ENCODE measurements at regions not wholly inside any gene's neighbourhood (a gene's known extent, or its start where the extent isn't known, plus 50 kb on each side); places are given as distances from the start of the nearest gene placed in this dataset.

DNA sequence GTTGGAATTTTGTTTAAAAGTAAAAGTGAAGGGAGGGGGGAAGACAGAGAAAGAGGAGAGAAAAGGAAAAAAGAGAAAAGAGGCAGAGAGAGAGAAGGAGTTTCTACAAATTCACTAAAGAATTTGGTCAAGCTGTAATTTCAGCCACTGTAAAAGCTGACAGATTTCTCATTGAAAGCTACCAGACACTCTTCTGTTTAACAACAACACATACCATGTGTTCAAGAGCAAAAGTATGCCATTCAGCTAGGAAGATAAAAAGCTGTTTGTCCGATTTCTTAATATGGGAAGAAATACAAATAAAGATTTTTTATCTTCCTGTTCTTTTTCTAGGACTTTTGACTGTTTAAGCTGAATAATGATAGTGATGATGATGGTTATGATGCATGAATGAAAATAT is 204.8 kb upstream of the RSPO3 start:
- TF ChIP-seq, protein P1, sequence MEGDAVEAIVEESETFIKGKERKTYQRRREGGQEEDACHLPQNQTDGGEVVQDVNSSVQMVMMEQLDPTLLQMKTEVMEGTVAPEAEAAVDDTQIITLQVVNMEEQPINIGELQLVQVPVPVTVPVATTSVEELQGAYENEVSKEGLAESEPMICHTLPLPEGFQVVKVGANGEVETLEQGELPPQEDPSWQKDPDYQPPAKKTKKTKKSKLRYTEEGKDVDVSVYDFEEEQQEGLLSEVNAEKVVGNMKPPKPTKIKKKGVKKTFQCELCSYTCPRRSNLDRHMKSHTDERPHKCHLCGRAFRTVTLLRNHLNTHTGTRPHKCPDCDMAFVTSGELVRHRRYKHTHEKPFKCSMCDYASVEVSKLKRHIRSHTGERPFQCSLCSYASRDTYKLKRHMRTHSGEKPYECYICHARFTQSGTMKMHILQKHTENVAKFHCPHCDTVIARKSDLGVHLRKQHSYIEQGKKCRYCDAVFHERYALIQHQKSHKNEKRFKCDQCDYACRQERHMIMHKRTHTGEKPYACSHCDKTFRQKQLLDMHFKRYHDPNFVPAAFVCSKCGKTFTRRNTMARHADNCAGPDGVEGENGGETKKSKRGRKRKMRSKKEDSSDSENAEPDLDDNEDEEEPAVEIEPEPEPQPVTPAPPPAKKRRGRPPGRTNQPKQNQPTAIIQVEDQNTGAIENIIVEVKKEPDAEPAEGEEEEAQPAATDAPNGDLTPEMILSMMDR (IDR thresholded peaks at IDR 0.05; ENCODE audit: low read depth, low read length) = no peak
- TF ChIP-seq POLR2A (IDR thresholded peaks at IDR 0.05; ENCODE audit: extremely low read depth, insufficient read length) = no peak

All from NB4 (cell line).